ENCODE measurements at regions not wholly inside any gene's neighbourhood (a gene's known extent, or its start where the extent isn't known, plus 50 kb on each side); places are given as distances from the start of the nearest gene placed in this dataset.
"Not testable (repeated sequence)": the region's sequence is repeated elsewhere in the genome, so short reads cannot be mapped to it uniquely, and the experiment has no call there.

DNA sequence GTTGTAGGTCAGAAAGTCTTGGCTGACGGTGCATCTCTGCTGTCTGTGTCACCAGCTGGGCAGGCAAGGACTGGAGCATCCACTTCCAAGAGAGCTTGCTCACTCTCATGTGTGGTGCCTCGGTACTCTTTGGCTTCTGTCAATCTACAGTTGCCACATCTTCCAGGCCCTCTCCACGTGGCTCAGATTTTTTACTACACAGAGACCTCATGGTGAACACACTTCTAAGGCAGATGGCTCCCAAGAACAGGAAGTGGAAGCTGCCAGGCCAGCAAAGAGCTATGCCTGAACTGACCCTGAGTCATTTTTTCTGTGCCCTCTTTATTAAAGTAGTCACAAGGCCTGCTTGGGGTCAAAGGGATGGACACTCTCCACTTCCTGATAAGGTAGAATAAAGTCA, 351.5 kb upstream of the AUTS2 start:
- DNase-seq (ENCODE audit: low read depth) = no peak

DNA sequence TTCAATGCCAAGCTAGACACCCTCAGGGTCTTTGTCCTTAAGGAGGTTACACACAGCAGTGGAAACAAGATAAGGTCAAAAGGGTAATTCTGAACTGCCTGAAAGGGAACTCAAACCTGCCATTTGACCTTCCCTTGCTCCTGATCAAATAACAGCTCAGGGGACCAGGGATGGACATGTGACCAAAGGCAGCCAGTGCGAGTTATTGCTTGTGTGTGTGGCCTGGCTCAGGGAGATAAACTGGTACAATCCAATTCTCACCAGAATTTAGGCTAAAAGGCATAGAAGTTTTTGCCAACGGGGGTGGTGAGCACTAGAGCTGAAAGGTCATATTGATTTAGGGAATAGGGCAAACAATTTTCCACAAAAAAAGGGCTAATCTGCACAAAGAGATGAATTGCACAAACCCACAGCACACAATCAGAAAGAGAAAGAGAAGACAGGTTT, 349.9 kb upstream of the AUTS2 start:
- DNase-seq (ENCODE audit: low read depth) = not testable (repeated sequence)

DNA sequence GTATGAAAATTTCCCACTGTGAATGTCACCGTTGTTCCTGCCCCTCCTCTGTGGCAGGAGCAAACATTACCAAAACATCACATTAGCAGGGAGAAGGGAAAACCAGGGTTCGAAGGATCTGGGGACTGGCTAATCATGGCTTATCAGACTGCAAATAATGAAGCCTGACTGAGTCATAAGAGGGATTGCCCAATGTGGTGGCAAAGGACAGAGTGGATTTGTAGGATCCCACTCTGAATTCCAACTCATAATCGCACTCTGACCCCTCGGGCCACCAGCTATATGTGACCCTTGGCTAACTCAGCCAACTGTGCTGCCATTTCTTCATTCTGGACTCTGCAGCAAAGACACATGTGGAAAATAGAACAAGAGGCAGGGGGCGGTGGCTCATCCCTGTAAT, 347.3 kb upstream of the AUTS2 start:
- no peak for DNase-seq (ENCODE audit: low read depth)

DNA sequence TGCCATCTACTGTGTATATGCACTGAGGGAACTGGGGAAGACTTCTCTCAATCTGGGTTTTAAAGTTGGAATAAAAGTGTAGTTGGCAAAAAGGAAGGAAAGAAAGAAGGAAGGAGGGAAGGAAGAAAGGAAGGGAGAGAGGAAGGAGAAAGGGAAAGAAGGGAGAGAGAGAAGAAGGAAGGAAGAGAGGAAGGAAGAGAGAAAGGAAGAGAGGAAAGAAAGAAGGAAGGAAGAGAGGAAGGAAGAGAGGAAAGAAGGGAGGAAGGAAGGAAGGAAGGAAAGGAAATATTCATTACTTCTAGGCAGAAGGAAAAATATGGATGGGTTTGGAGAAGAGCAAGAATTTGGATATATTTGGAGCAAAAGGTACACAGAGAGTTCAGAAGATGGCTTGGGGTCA, 343.6 kb upstream of the AUTS2 start:
- no peak for DNase-seq (ENCODE audit: low read depth)

DNA sequence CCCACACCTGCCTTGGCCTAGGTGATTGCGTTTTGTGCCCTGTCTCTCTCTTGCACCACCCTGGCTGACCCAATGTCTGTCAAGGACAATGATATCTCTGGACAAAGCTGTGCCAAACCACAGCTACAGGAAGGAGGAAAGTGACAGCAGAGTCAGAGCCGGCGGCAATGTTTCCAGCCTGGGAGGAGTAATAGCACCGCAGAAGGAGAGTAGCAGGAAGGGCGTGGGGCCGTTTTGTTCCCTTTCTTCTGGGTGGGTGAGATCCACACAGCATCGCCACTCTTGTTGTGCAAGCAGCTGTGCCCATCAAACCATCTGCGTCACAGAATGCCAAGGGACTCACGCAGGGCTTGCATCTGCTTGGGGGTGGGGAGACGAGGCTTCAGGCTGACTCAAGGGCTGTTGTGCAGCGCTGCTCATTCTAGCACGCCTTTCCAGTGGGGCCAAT, 341.6 kb upstream of the AUTS2 start:
- DNase-seq (ENCODE audit: low read depth) = no peak

DNA sequence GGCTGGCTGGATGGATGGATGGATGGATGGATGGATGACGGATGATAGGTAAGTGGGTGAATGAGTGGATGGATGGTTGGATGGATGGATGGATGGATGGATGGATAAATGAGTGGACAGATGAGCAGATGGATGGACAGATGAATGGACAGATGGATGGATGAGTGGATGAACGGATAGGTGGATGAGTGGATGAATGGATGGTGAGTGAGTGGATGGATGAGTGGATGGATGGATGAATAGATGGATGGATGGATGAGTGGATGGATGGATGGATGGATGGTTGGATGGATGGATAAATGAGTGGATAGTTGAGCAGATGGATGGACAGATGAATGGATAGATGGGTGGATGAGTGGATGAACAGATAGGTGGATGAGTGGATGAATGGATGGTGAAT, 340.7 kb upstream of the AUTS2 start:
- DNase-seq (ENCODE audit: low read depth) = no peak

DNA sequence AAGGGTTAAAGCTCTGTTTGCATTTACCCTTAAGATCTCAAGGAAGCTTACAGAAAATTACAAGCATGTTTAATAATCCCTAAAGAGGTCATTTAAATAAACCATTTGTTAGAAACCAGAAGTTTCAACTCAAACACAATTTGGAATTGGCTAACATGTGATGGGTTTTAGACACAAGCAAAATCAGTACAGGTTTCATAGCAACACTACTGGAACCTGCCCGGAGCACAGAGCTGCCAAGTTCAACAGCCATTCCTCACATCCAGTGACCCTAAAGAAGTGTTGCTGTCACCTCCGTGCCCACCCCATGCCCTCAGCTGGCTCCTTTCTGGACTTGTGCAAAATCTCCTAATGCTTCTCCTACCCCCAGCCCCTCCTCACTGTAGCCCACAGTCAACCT, 338.8 kb upstream of the AUTS2 start:
- no peak for DNase-seq (ENCODE audit: low read depth)

DNA sequence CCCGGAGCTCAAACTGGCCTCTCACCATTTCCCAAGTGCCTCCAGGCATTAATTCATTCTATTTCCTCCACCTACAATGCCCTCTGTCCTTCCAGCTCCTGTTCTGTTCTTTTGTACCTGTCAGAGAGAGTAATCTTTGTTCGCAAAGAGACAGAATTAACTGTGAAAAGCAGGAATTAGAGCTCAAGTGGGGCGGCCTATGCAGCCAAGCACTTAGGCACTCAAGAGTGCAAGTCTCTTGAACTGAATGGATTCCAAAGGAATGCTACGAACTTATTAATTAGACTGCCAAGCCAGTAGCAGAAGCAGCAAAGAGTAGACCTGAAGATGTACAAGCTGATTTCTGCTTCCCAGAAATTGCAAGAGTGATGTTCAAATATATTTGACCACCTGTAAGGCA, 338.3 kb upstream of the AUTS2 start:
- DNase-seq (ENCODE audit: low read depth) = no peak

DNA sequence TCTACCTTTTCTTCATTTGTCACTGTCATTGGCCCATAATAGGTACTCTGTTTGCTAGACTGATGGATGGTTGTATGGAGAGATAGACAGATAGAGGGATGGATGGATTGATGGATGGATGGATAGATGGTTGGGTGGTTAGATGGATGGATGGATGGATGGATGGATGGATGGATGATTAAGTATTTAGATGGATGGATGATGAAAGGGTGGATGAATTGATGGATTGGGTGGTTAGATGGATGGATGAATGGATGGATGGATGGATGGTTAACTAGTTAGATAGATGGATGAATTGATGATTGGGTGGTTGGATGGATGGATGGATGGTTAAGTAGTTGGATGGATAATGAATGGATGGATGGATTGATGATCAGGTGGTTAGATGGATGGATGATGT, 334.7 kb upstream of the AUTS2 start:
- DNase-seq (ENCODE audit: low read depth) = no peak

DNA sequence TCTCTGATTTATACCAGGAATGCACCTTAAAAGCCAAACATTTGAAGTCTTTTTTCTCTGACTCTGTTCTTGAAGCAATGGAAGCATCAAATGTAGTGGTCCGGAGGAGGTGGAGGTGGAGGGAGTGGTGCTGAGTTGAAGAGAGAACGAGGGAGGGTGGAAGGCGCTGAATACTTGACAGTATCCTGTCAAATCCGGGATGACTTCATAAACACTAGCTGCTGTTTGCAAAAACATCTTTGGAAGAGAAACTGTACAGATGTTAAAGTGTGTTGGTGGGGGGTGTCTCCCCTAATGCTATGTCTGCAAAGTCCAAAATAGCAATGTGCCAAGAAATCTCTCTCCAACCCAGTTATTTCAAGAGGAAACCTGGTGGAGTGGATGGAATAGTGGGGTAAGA, 328.5 kb upstream of the AUTS2 start:
- DNase-seq (ENCODE audit: low read depth) = no peak

DNA sequence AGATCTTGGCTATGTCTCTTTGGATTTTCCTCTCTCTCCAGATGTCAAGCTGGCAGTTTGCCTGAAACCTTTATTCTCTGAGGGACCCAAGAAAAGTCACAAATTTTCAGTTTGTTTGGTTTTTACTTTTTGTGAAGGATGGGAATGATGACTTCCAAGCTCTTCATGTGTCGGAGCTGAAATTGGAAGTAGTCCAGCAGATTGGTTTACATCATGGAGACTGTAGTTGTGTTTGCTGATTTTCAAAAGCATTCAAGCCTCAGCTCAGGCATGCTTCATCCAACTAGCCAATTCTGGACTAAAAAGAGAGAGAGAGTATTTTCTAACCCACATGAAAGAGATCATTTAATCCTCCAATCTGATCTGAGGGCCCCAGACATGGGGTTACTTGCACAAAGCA, 326.2 kb upstream of the AUTS2 start:
- DNase-seq (ENCODE audit: low read depth) = no peak

DNA sequence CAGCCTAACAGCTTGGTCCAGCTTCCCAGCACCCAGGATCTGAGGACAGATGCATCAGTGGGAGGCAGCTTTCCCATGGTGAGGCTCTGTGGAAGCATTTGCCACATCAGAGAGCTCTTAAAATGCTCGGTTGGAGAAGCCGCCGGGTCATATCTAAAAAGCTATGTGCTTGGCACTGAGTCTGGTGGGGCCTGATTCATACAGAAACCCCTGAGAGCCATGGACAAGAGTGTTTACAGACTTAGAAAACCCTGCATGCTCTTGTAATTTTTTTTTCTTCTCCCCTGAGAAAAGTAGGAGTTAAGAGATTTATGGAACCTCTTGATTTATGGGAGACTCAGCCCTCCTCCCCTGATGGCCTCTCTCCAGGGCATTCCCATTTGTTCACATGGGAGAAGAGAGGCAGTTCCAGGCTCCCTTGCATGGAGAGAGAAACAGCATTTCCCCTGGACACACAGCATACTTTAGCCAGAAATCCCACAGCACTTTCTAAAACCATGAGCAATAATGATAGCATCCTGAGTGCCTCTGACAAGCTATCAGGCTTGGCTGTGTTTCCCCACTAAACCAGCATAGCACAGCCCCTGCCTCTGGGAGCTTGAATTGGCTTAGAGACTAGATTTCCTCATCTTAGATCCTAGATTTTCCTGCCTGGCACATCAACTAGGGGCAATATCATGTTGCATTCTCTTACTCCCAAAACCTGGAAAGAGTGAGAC, 322.1 kb upstream of the AUTS2 start:
- no peak for DNase-seq (ENCODE audit: low read depth)

DNA sequence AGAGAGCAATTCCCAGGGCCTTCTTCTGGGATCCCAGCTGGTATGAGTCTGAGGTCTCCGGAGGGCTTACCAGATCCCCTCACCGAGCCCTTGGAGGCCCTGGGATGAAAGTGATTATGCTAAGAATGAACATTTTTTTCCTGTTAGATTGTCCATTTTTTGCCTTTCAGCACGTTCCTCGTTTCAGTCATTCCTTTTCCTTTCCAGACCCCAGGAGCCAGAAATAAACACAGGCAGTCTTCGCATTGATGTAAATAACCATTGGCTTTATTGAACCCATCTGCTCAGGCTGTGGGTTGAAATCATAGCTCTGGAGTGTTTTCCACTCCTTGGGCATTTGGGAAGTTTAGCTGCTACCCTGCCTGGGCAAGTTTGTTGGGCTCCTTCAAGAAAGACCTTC, 320.9 kb upstream of the AUTS2 start:
- DNase-seq (ENCODE audit: low read depth) = no peak

DNA sequence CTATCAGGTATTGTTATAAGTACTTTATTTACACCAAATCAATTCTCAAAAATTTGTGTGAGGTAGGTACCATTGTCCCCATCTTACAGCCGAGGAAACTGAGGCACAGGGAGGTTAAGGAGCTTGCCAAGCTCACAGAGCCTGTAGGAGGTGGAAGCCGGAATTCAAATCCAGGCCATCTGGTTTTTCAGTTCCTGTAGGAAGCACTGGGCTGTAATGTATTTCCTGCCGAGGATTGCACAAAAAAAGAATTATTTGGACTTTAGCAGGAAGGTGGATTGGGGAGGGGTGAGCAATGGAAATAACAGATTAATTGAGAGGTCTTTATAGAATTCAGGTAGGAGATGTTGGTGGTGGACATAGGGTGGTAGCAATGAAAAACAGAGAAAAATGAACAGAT, 315.3 kb upstream of the AUTS2 start:
- DNase-seq (ENCODE audit: low read depth) = no peak

DNA sequence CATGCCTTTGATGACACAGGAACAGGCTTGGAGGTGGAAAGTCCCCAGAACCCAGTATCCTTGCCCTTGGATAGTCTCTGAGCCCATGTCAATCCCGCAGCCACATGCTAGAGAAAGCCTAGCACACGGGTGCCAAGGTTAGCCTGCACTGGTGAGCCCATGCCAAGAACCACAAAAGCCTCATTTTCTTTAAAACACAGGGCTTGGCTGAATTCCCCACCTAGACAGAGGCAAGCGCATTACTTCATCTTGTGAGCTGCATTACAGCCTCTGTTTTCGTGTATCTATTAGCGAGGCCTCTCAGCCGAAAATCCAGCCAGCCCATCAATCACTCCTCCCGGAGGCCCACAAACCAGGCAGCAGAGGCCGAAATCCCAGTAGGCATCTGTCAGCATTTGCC, 314.9 kb upstream of the AUTS2 start:
- DNase-seq (ENCODE audit: low read depth) = no peak

DNA sequence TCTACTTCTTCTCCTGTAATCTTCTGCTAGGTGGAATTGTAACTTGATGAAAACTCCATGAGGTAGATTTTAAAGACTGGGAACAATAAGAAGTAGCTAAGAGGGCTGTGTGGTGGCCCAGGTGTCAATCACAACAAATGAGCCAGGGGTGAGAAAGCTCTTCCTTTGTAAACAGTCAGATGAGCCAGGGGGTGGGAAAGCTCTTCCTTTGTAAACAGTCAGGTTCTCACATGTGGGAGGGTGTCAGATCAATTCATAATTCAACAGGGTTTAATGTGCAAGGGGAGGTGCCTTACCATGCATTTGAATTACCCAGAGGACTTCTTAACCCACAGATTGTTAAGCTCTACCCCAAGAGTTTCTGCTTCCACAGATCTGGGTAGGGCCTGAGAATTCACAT, 312.4 kb upstream of the AUTS2 start:
- no peak for DNase-seq (ENCODE audit: low read depth)

DNA sequence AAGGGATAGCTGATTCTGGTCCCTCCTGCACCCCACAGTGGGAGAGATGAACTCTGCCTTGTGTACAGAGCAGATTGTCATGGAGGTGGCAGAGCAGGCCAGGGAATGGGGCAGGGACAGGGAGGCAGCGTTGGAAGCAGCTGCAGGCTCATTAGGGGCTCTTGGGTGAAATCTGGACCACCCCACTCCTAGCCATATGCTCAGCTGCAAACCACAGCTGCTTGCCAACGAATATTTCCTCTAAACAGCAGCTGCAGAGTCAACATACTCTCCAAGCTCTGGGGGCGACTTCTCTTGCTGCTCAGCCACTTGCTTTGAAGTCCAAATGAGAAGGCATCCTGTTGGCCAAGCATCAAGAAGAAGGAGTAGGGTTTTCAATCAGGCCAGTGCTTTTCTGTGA, 302.3 kb upstream of the AUTS2 start:
- DNase-seq (ENCODE audit: low read depth) = no peak

DNA sequence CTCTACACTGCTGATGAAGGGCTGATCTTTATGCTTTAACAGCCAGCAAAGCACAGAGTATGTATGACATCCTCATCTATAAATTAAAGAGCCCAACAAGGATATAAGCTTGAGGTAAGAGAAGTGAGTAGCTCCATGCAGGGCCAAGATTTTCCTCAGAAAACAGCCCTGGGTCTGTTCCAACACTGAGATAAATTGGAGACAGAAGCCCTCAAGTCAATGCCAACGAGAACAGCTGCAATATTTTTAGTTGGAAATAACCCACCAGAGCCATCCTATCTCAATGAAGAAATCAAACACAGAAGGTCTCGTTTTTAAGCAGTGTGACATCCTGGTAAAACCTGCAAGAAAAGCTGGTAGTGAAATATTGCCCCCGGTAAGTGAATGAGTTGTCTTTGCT, 297.0 kb upstream of the AUTS2 start:
- no peak for DNase-seq (ENCODE audit: low read depth)

DNA sequence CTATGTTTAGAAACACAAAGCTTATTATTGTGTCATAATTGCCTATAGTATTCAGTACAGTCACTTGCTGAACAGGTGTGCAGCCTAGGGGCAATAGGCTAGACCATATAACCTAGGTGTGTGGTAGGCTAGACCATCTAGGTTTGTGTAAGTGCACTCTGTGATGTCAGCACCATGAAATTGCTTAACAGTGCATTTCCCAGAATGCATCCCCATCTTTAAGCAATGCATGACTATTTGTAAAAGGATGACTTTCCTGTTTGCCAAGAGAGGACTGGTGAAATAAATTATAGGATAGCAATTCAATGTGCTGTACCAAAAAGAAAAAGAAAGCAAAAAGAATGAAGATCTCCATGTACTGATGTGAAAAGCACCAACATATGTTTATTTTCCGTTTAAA, 288.7 kb upstream of the AUTS2 start:
- DNase-seq (ENCODE audit: low read depth) = no peak

DNA sequence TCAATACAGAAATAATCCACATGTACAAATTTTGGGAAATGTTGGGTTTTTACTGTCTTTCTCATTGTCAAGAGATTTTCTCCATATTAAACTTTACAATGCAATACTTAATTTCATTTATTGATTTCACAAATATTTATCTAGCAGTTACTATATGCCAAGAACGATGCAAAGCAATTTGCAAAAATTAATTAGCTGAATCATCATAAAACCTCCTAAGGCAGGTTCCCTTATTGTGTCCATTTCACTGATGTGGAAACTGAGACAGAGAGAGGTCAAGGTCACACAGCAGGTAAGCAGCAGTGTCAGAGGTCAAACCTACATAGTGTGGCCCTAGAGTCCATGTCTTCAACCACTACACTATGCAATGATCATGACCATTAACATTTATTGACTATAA, 286.8 kb upstream of the AUTS2 start:
- no peak for DNase-seq (ENCODE audit: low read depth)

DNA sequence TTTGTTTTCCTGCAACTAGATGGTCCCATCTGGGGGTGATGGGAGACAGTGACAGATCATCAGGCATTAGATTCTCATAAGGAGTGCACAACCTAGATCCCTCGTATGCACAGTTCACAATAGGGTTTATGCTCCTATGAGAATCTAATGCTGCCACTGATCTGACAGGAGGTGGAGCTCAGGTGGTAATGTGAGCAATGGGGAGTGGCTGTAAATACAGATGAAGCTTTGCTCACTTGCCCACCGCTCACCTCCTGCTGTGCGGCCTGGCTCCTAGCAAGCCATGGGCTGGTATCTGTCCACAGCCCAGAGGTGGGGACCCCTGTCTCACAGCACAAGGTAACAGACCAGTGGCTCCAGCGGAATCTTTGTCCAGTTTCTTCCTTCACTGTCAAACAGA, 284.4 kb upstream of the AUTS2 start:
- not testable (repeated sequence) for DNase-seq (ENCODE audit: low read depth)

DNA sequence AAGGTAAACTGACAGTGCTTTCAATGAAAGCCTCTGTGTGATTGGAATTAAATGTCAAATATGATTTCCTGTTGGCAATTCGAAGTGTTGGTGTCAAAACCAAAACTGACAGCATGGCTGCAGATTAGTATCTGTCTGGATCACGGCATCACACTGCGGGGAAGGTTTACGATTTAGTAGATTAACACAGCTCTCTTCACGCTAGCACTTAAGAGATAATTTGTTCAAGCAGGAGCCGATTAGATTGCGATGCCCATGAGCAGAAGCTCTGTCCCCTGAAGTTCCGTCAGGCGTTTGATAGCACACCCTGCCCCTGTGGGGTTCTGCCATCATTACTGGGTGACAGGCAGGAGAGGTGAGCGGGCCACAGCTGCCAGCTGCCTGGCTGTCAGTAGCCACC, 279.5 kb upstream of the AUTS2 start:
- no peak for DNase-seq (ENCODE audit: low read depth)

DNA sequence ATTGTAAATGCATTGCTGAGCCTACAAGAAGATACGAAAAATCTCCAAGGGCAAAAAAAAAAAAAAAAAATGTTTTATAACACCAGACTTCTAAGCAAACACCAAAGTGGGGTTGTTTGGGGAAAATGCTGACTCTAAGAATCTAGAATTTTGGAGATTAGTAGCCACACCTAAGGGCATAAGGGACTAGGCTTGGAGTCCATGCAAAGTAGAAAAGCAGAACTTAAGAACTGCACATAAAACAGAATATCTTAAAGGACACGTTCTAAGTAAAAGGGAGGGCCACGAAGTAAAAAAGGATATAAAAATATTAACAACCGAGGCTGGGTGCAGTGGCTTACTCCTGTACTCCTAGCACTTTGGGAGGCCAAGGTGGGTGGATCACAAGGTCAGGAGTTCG, 269.8 kb upstream of the AUTS2 start:
- no peak for DNase-seq (ENCODE audit: low read depth)

DNA sequence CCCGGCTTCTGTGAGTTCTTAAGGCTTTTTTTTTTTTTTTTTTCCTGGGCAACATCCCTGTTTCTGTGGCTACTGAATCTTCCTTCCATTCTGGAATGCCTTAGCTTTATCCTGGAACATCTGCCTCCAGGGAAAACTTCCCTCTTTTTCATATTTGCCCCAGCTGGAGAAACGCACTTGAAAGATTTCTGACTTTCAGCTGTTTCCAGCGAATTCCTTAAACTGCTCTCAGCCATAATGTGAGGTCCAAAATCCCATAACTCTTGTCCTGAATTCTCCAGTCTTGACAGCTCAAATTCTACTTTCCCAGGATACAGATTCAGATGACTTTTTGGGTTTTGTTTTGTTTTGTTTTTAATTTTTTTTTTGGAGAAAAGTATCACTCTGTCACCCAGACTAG, 263.6 kb upstream of the AUTS2 start:
- DNase-seq (ENCODE audit: low read depth) = no peak

DNA sequence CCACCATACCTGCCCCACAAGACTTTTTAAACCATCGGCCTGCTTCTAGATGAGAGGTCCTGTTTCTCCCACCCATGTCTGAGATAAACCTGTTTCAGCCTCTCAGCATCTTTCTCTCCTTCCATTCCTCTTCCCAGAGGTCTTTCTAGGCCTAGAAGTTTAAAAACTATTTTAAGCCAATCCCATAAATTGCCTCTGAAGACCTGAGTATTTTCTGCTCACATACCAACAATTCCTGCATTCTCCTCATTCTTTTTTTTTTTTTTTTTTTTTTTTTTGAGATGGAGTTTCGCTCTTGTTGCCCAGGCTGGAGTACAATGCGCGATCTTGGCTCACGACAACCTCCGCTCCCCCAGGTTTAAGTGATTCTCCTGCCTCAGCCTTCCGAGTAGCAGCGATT, 262.9 kb upstream of the AUTS2 start:
- DNase-seq (ENCODE audit: low read depth) = no peak

Data from ELR (cell line).